ENCODE measurements at regions not wholly inside any gene's neighbourhood (a gene's known extent, or its start where the extent isn't known, plus 50 kb on each side); places are given as distances from the start of the nearest gene placed in this dataset.

DNA sequence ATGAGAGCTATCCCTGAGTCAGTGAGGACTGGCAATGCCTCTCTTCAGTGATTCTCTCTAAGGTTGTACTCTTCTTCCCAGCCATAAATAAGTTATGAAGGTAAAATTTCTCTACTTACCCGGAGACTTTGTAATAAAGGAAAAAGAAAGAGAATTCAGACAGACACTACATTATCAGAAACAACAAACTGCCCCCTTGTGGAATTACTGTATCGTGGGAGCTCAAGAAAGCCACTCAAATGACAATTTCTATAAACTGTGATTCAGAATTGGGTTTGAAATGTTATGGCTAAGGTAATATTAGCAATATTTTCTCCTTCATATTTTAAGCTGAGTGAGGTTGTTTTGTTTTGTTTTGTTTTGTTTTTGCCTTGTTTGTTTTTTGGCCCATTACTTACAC is 155.8 kb upstream of the TANK start:
- TF ChIP-seq SUZ12 (IDR thresholded peaks at IDR 0.05; ENCODE audit: extremely low read depth, insufficient read depth, insufficient read length) (no peak), YY1 (IDR thresholded peaks at IDR 0.05; ENCODE audit: insufficient read depth, insufficient read length) (no peak)
